ENCODE measurements at regions not wholly inside any gene's neighbourhood (a gene's known extent, or its start where the extent isn't known, plus 50 kb on each side); places are given as distances from the start of the nearest gene placed in this dataset.

DNA sequence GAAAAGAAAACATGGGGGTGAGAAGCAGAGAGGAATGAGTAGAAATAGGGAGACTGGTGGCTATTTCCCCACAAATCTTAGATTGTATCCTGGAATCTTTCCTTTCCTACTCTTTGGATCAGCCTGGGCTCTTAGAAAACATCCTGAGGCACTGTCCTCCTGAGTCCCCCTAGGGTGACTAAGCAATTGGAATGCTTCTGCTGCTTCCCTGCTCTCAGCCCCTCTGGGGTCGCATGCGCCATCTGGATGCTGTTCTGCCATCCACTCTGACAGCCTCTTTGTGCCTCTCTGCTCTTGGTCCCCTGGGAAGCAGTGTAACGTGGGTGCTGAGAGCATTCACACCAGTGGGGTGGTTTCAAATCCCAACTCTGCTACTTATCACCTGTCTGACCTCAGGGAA lies 443.0 kb downstream of the SIPA1L2 start:
- Histone ChIP-seq H3K23ac (ENCODE audit: low read length in 2 of 2) (no peak overlapping the region), H3K18ac (ENCODE audit: low read depth in 1 of 2, low read length in 2 of 2) (peak overlapping the region in 1 of 2 experiments; percentile 68), H2BK15ac (ENCODE audit: low read depth, poor library complexity, severe bottlenecking) (no peak overlapping the region), H2AK5ac (ENCODE audit: low read length, severe bottlenecking) (no peak overlapping the region), H3K79me1 (replicated peaks; ENCODE audit: low read length, poor library complexity, severe bottlenecking) (no peaks in the 10 kb centered on the region), H3K27me3 (ENCODE audit: control insufficient read depth in 1 of 2, insufficient read depth in 1 of 2, low read length in 2 of 2) (peaks cover 0 to 3% of the 10 kb centered on the region in 2 experiments), H3K4me3 (ENCODE audit: insufficient read depth in 1 of 2, low read depth in 1 of 2, low read length in 2 of 2) (no peak overlapping the region), H4K91ac (ENCODE audit: low read length) (no peak overlapping the region), H2BK12ac (ENCODE audit: low read length in 2 of 2) (peak overlapping the region in 1 of 2 experiments; percentile 76), H2AFZ (ENCODE audit: low read depth, low read length) (no peak overlapping the region), H3K9me3 (ENCODE audit: control insufficient read depth, low read length) (no peaks in the 10 kb centered on the region), H3K4me2 (ENCODE audit: low read length, poor library complexity, severe bottlenecking) (no peak overlapping the region), H3K4me1 (ENCODE audit: control insufficient read depth, insufficient read depth, low read depth, low read length) (peaks cover 3% of the 10 kb centered on the region), H3K27ac (ENCODE audit: low read length, poor library complexity, severe bottlenecking) (no peak overlapping the region), H3K14ac (ENCODE audit: low read length in 2 of 2) (no peak overlapping the region), H3K36me3 (ENCODE audit: control insufficient read depth in 1 of 2, insufficient read depth in 2 of 2, low read depth in 1 of 2, low read length in 2 of 2) (no peaks in the 10 kb centered on the region), H2BK5ac (ENCODE audit: low read depth, low read length, poor library complexity, severe bottlenecking) (no peak overlapping the region), H4K8ac (ENCODE audit: low read length) (no peak overlapping the region), H3K4ac (ENCODE audit: low read depth in 1 of 2, low read length in 2 of 2) (no peak overlapping the region), H2BK120ac (ENCODE audit: low read depth, low read length) (no peak overlapping the region), H3K9ac (ENCODE audit: low read length) (no peak overlapping the region)
- 43% methylated on average over 2 of the region's 3 CpGs for WGBS
- DNase-seq: peak; percentile 42

DNA sequence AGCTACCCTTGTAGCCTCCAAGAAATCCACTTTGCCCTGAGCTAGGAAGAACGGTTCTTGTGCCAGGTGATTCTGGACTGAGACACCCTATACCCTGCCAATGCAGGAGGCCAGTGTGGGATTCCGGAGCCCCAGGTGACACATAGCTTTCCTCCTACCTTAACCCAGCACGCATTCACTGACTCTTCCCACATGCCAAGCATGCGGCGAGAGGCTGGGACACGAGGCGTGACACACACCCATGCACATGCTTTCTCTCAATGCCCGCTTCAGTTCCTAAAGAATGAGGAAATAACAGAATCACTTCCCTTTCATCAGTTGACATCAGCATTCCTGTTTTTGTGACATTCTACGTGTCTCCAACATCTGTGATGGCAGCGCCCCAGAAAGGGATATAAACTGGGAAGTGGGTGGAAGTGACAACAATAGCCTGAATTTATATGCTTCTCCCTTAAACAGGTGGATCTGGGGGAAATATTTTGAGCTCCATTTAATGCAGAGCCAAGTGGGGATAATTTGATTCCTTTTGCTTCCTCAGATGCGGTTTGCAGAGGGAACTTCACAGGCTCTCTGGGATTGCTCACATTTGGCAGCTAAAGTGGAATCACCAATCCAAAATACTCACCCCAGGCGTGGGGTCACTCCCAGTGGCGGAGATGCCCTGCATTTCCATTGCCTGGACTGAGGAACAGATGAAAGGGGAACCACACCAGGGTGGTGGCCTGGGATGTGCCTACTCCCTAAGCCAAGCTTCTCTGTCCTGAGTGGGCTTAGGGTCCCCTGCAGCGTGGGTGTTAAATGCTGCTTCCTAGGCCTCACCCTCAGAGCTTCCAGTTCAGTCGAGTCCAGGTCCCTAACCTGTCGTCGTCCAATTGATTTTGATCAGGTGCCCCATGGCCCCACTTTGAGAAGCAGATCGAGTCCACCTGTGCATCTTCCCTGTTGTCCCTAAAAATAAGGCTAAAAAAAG lies 445.1 kb downstream of the SIPA1L2 start:
- 89% methylated on average over 18 of the region's 18 CpGs for WGBS
- no peak overlapping the region for H2BK15ac ChIP-seq (ENCODE audit: low read depth, poor library complexity, severe bottlenecking)
- H3K4ac ChIP-seq (ENCODE audit: low read depth in 1 of 2, low read length in 2 of 2): no peak overlapping the region
- DNase-seq: no peak
- H3K79me1 ChIP-seq (replicated peaks; ENCODE audit: low read length, poor library complexity, severe bottlenecking): no peaks in the 10 kb centered on the region
- H3K18ac ChIP-seq (ENCODE audit: low read depth in 1 of 2, low read length in 2 of 2): no peak overlapping the region
- H2BK12ac ChIP-seq (ENCODE audit: low read length in 2 of 2): no peak overlapping the region
- H3K23ac ChIP-seq (ENCODE audit: low read length in 2 of 2): no peak overlapping the region
- no peak overlapping the region for H3K14ac ChIP-seq (ENCODE audit: low read length in 2 of 2)
- no peak overlapping the region for H3K4me3 ChIP-seq (ENCODE audit: insufficient read depth in 1 of 2, low read depth in 1 of 2, low read length in 2 of 2)
- peaks cover 3% of the 10 kb centered on the region for H3K4me1 ChIP-seq (ENCODE audit: control insufficient read depth, insufficient read depth, low read depth, low read length)
- H3K27ac ChIP-seq (ENCODE audit: low read length, poor library complexity, severe bottlenecking): no peak overlapping the region
- no peak overlapping the region for H2AFZ ChIP-seq (ENCODE audit: low read depth, low read length)
- no peak overlapping the region for H2BK5ac ChIP-seq (ENCODE audit: low read depth, low read length, poor library complexity, severe bottlenecking)
- peaks cover 0 to 3% of the 10 kb centered on the region in 2 experiments for H3K27me3 ChIP-seq (ENCODE audit: control insufficient read depth in 1 of 2, insufficient read depth in 1 of 2, low read length in 2 of 2)
- no peak overlapping the region for H3K9ac ChIP-seq (ENCODE audit: low read length)
- no peaks in the 10 kb centered on the region for H3K36me3 ChIP-seq (ENCODE audit: control insufficient read depth in 1 of 2, insufficient read depth in 2 of 2, low read depth in 1 of 2, low read length in 2 of 2)
- no peak overlapping the region for H4K91ac ChIP-seq (ENCODE audit: low read length)
- no peak overlapping the region for H2AK5ac ChIP-seq (ENCODE audit: low read length, severe bottlenecking)
- no peak overlapping the region for H2BK120ac ChIP-seq (ENCODE audit: low read depth, low read length)
- no peak overlapping the region for H4K8ac ChIP-seq (ENCODE audit: low read length)
- H3K9me3 ChIP-seq (ENCODE audit: control insufficient read depth, low read length): no peaks in the 10 kb centered on the region
- H3K4me2 ChIP-seq (ENCODE audit: low read length, poor library complexity, severe bottlenecking): no peak overlapping the region

DNA sequence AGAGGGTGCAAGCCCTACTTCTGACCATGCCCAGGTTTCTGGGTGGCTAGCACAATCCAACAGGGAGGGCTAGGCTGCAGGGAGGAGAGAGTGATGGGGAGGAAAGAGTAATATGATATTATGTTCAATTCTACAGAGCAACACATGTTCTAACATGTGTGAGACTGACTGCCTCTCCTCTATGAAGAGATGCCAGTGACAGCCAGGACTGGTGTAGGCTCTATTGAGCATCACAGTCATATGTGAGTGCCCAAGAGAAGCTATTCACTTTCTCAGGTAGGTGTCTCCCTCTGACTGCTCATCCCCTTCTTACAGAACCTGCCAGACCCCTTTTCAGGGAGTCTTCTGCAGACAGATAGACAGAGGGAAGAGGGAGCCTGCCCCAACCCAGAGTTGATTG lies 446.1 kb downstream of the SIPA1L2 start:
- H2AK5ac ChIP-seq (ENCODE audit: low read length, severe bottlenecking): no peak overlapping the region
- no peaks in the 10 kb centered on the region for H3K36me3 ChIP-seq (ENCODE audit: control insufficient read depth in 1 of 2, insufficient read depth in 2 of 2, low read depth in 1 of 2, low read length in 2 of 2)
- no peak overlapping the region for H2BK5ac ChIP-seq (ENCODE audit: low read depth, low read length, poor library complexity, severe bottlenecking)
- H3K27ac ChIP-seq (ENCODE audit: low read length, poor library complexity, severe bottlenecking): no peak overlapping the region
- no peak overlapping the region for H3K23ac ChIP-seq (ENCODE audit: low read length in 2 of 2)
- H2BK12ac ChIP-seq (ENCODE audit: low read length in 2 of 2): no peak overlapping the region
- no peak overlapping the region for H3K4ac ChIP-seq (ENCODE audit: low read depth in 1 of 2, low read length in 2 of 2)
- H3K27me3 ChIP-seq (ENCODE audit: control insufficient read depth in 1 of 2, insufficient read depth in 1 of 2, low read length in 2 of 2): peaks cover 0 to 3% of the 10 kb centered on the region in 2 experiments
- H3K4me2 ChIP-seq (ENCODE audit: low read length, poor library complexity, severe bottlenecking): no peak overlapping the region
- no peak overlapping the region for H3K18ac ChIP-seq (ENCODE audit: low read depth in 1 of 2, low read length in 2 of 2)
- H3K9me3 ChIP-seq (ENCODE audit: control insufficient read depth, low read length): no peaks in the 10 kb centered on the region
- no peak for DNase-seq
- H4K8ac ChIP-seq (ENCODE audit: low read length): no peak overlapping the region
- no peak overlapping the region for H2BK120ac ChIP-seq (ENCODE audit: low read depth, low read length)
- no peak overlapping the region for H2BK15ac ChIP-seq (ENCODE audit: low read depth, poor library complexity, severe bottlenecking)
- no peak overlapping the region for H3K4me3 ChIP-seq (ENCODE audit: insufficient read depth in 1 of 2, low read depth in 1 of 2, low read length in 2 of 2)
- no peak overlapping the region for H3K9ac ChIP-seq (ENCODE audit: low read length)
- H3K14ac ChIP-seq (ENCODE audit: low read length in 2 of 2): no peak overlapping the region
- H3K79me1 ChIP-seq (replicated peaks; ENCODE audit: low read length, poor library complexity, severe bottlenecking): no peaks in the 10 kb centered on the region
- H3K4me1 ChIP-seq (ENCODE audit: control insufficient read depth, insufficient read depth, low read depth, low read length): peaks cover 3% of the 10 kb centered on the region
- peak overlapping the region; percentile 6 for H2AFZ ChIP-seq (ENCODE audit: low read depth, low read length)
- no peak overlapping the region for H4K91ac ChIP-seq (ENCODE audit: low read length)

DNA sequence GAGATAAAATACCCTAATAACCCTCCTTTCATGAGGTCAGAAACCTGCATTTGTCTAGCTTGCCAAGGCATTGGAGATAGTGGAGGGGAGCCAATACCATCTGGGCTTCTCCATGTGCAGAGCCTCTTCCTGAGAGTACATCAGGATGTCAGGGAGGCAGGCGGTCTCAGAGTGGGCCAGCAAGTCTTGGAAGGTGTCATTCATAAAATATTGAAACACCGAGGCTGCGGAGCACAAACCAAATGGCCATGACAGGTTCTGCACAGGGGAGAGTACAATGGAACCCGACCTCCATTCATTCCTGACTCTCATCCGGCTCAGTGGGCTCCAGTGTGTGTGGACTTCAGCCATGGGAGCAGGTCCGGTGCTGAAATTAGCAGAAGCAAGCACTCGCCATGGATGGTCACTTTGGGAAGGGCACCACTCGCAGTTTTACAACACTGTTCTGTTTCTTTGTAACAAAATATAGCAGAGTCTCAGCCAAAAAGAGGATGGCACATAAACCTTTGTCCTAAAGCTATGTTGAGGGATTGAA lies 446.6 kb downstream of the SIPA1L2 start:
- no peaks in the 10 kb centered on the region for H3K79me1 ChIP-seq (replicated peaks; ENCODE audit: low read length, poor library complexity, severe bottlenecking)
- H3K4ac ChIP-seq (ENCODE audit: low read depth in 1 of 2, low read length in 2 of 2): no peak overlapping the region
- H3K14ac ChIP-seq (ENCODE audit: low read length in 2 of 2): no peak overlapping the region
- peaks cover 4% of the 10 kb centered on the region for H3K9me3 ChIP-seq (ENCODE audit: control insufficient read depth, low read length)
- H4K91ac ChIP-seq (ENCODE audit: low read length): no peak overlapping the region
- no peak overlapping the region for H3K9ac ChIP-seq (ENCODE audit: low read length)
- peaks cover 0 to 3% of the 10 kb centered on the region in 2 experiments for H3K27me3 ChIP-seq (ENCODE audit: control insufficient read depth in 1 of 2, insufficient read depth in 1 of 2, low read length in 2 of 2)
- no peak overlapping the region for H2BK5ac ChIP-seq (ENCODE audit: low read depth, low read length, poor library complexity, severe bottlenecking)
- H3K18ac ChIP-seq (ENCODE audit: low read depth in 1 of 2, low read length in 2 of 2): no peak overlapping the region
- no peak overlapping the region for H3K23ac ChIP-seq (ENCODE audit: low read length in 2 of 2)
- no peaks in the 10 kb centered on the region for H3K36me3 ChIP-seq (ENCODE audit: control insufficient read depth in 1 of 2, insufficient read depth in 2 of 2, low read depth in 1 of 2, low read length in 2 of 2)
- no peak overlapping the region for H3K4me3 ChIP-seq (ENCODE audit: insufficient read depth in 1 of 2, low read depth in 1 of 2, low read length in 2 of 2)
- no peak overlapping the region for H2BK120ac ChIP-seq (ENCODE audit: low read depth, low read length)
- H4K8ac ChIP-seq (ENCODE audit: low read length): no peak overlapping the region
- no peak overlapping the region for H2AK5ac ChIP-seq (ENCODE audit: low read length, severe bottlenecking)
- peaks cover 3% of the 10 kb centered on the region for H3K4me1 ChIP-seq (ENCODE audit: control insufficient read depth, insufficient read depth, low read depth, low read length)
- no peak overlapping the region for H2BK12ac ChIP-seq (ENCODE audit: low read length in 2 of 2)
- H3K4me2 ChIP-seq (ENCODE audit: low read length, poor library complexity, severe bottlenecking): no peak overlapping the region
- 77% methylated on average over 8 of the region's 8 CpGs for WGBS
- DNase-seq: no peak
- H2AFZ ChIP-seq (ENCODE audit: low read depth, low read length): no peak overlapping the region
- H2BK15ac ChIP-seq (ENCODE audit: low read depth, poor library complexity, severe bottlenecking): no peak overlapping the region
- H3K27ac ChIP-seq (ENCODE audit: low read length, poor library complexity, severe bottlenecking): no peak overlapping the region

All from mesenchymal stem cell (in vitro differentiated cells and primary cell).